IMR-90 (cell line): ENCODE measurements at regions not wholly inside any gene's neighbourhood (a gene's known extent, or its start where the extent isn't known, plus 50 kb on each side); places are given as distances from the start of the nearest gene placed in this dataset.

ENCODE experiments used
- ATAC-seq: fragments of 200-7000 bp; cut with Tn5 transposase; 2 replicates; pipeline ENCODE4 v1.9.1; 2020; ENCODE audit warnings: low read depth, mild to moderate bottlenecking, moderate library complexity
- BruUV-seq: library from RNA; stranded (reverse); fragments of 400-500 nt; replicated peaks from 2 replicates; lab custom pipeline; 2021; lab: Mats Ljungman, UMichigan
- CTCF ChIA-PET: fragments of 300-600 bp; formaldehyde crosslinking; extraction: SDS; loops from one replicate; lab custom pipeline; 2021; ENCODE audit warnings: antibody characterized with exemption; lab: Yijun Ruan, JAX
- POLR2A ChIA-PET: fragments of 300-600 bp; sonication (Branson Sonifier 250); formaldehyde crosslinking; loops from one replicate; lab custom pipeline; 2022; ENCODE audit warnings: antibody characterized with exemption; ENCODE audit not compliant: unreplicated experiment; lab: Charles Lee
- DNase-seq: peaks from one replicate; pipeline ENCODE4 v3.0.0; 2013
- H2AFZ ChIP-seq: replicated peaks from 2 replicates; pipeline ENCODE3; 2013; ENCODE audit warnings: low read length, mild to moderate bottlenecking; ENCODE audit not compliant: poor library complexity
- H2AK5ac ChIP-seq: 2 replicates; pipeline ENCODE4 v1.6.1; 2013; ENCODE audit warnings: low read depth, low read length, inconsistent platforms
- H2AK9ac ChIP-seq: replicated peaks from 2 replicates; pipeline ENCODE3; 2013; ENCODE audit warnings: mild to moderate bottlenecking, low read depth, low read length, moderate library complexity; ENCODE audit not compliant: poor library complexity
- H2BK120ac ChIP-seq: 2 replicates; pipeline ENCODE4 v1.6.1; 2013; ENCODE audit warnings: low read depth, low read length, inconsistent platforms
- H2BK15ac ChIP-seq: 3 replicates; pipeline ENCODE4 v1.6.1; 2013; ENCODE audit warnings: low read depth, low read length, inconsistent platforms
- H2BK20ac ChIP-seq: 2 replicates; pipeline ENCODE4 v1.6.1; 2013; ENCODE audit warnings: low read depth, mild to moderate bottlenecking, inconsistent platforms, low read length, moderate library complexity
- H2BK5ac ChIP-seq: 2 replicates; pipeline ENCODE4 v1.6.1; 2013; ENCODE audit warnings: mild to moderate bottlenecking, low read depth, low read length, inconsistent platforms; ENCODE audit not compliant: poor library complexity, severe bottlenecking
- H3K14ac ChIP-seq: replicated peaks from 2 replicates; pipeline ENCODE4 v1.6.1; 2013; ENCODE audit warnings: low read depth, low read length, inconsistent platforms
- H3K18ac ChIP-seq: 2 replicates; pipeline ENCODE4 v1.6.1; 2013; ENCODE audit warnings: low read depth, low read length, control low read depth
- H3K23ac ChIP-seq: 2 replicates; pipeline ENCODE4 v1.6.1; 2013; ENCODE audit warnings: low read depth, low read length, inconsistent platforms
- H3K27ac ChIP-seq: 2 replicates; pipeline ENCODE4 v1.5.1; 2013; ENCODE audit warnings: mild to moderate bottlenecking, control low read depth, low read length; ENCODE audit not compliant: insufficient read depth
- H3K27me3 ChIP-seq: 2 replicates; pipeline ENCODE4 v1.6.1; 2013; ENCODE audit warnings: low read length; ENCODE audit not compliant: control insufficient read depth, insufficient read depth
- H3K36me3 ChIP-seq: 2 replicates; pipeline ENCODE4 v1.6.1; 2013; ENCODE audit warnings: low read length, mixed read lengths; ENCODE audit not compliant: control insufficient read depth, insufficient read depth
- H3K4ac ChIP-seq: 2 replicates; pipeline ENCODE4 v1.6.1; 2013; ENCODE audit warnings: low read depth, low read length, inconsistent platforms
- H3K4me1 ChIP-seq: 2 replicates; pipeline ENCODE4 v1.6.1; 2013; ENCODE audit warnings: low read length, mixed read lengths; ENCODE audit not compliant: control insufficient read depth, insufficient read depth
- H3K4me2 ChIP-seq: 2 replicates; pipeline ENCODE4 v1.6.1; 2013; ENCODE audit warnings: low read depth, mild to moderate bottlenecking, control low read depth, low read length, moderate library complexity
- H3K4me3 ChIP-seq: 2 replicates; pipeline ENCODE4 v1.5.1; 2013; ENCODE audit warnings: low read depth, mild to moderate bottlenecking, control low read depth, low read length, moderate library complexity; ENCODE audit not compliant: insufficient read depth
- H3K56ac ChIP-seq: 2 replicates; pipeline ENCODE4 v1.6.1; 2013; ENCODE audit warnings: low read length, inconsistent platforms; ENCODE audit not compliant: insufficient read depth; ENCODE audit errors: extremely low read depth
- H3K79me1 ChIP-seq, 2 experiments: 2 replicates each; pipeline ENCODE4 v1.6.1; 2013; ENCODE audit warnings: low read length in 2 of 2, inconsistent platforms in 1 of 2, low read depth in 1 of 2
- H3K9ac ChIP-seq: 2 replicates; pipeline ENCODE4 v1.6.1; 2013; ENCODE audit warnings: low read depth, low read length, control low read depth
- H3K9me1 ChIP-seq: 2 replicates; pipeline ENCODE4 v1.6.1; 2013; ENCODE audit warnings: low read length, inconsistent platforms; ENCODE audit not compliant: insufficient read depth
- H3K9me3 ChIP-seq: 2 replicates; pipeline ENCODE4 v1.6.1; 2013; ENCODE audit warnings: low read length; ENCODE audit not compliant: control insufficient read depth, insufficient read depth
- H4K20me1 ChIP-seq: 2 replicates; pipeline ENCODE4 v1.6.1; 2013; ENCODE audit warnings: low read length, inconsistent platforms; ENCODE audit not compliant: insufficient read depth
- H4K5ac ChIP-seq: 2 replicates; pipeline ENCODE4 v1.6.1; 2013; ENCODE audit warnings: mild to moderate bottlenecking, low read depth, low read length, control low read depth
- H4K8ac ChIP-seq, 2 experiments: 2 replicates each; pipeline ENCODE4 v1.6.1; 2013; ENCODE audit warnings: low read depth in 2 of 2, low read length in 2 of 2, control low read depth in 1 of 2, inconsistent platforms in 1 of 2
- H4K91ac ChIP-seq: 2 replicates; pipeline ENCODE4 v1.6.1; 2013; ENCODE audit warnings: low read depth, low read length, inconsistent platforms; ENCODE audit not compliant: insufficient read depth
- BHLHE40 ChIP-seq: fragments of 150-350 bp; IDR thresholded peaks from 2 replicates; pipeline ENCODE4 v1.6.1; 2016; ENCODE audit warnings: mild to moderate bottlenecking, low read depth, low read length
- CEBPB ChIP-seq: IDR thresholded peaks from 2 replicates; pipeline ENCODE4 v1.6.1; 2012; ENCODE audit warnings: low read depth, low read length, improper control_type of control experiment
- CTCF ChIP-seq: conservative IDR thresholded peaks from 2 replicates; pipeline ENCODE4 v1.5.1; 2012; ENCODE audit warnings: mild to moderate bottlenecking, low read depth, low read length, improper control_type of control experiment
- FOS ChIP-seq: fragments of 150-350 bp; IDR thresholded peaks from 2 replicates; pipeline ENCODE4 v1.6.1; 2016; ENCODE audit warnings: low read depth, low read length
- MAZ ChIP-seq: IDR thresholded peaks from 2 replicates; pipeline ENCODE4 v1.6.1; 2012; ENCODE audit warnings: low read depth, mild to moderate bottlenecking, low read length, improper control_type of control experiment, moderate library complexity, borderline replicate concordance
- NFE2L2 ChIP-seq: fragments of 150-350 bp; IDR thresholded peaks from 2 replicates; pipeline ENCODE4 v1.6.1; 2016; ENCODE audit warnings: low read depth, mild to moderate bottlenecking, low read length
- RAD21 ChIP-seq: IDR thresholded peaks from 2 replicates; pipeline ENCODE4 v1.6.1; 2012; ENCODE audit warnings: low read length, improper control_type of control experiment
- RCOR1 ChIP-seq: IDR thresholded peaks from 2 replicates; pipeline ENCODE4 v1.6.1; 2012; ENCODE audit warnings: mild to moderate bottlenecking, low read length, improper control_type of control experiment; ENCODE audit not compliant: insufficient replicate concordance
- RFX5 ChIP-seq: IDR thresholded peaks from 2 replicates; pipeline ENCODE4 v1.8.0; 2012; ENCODE audit warnings: low read depth, mild to moderate bottlenecking, low read length, moderate library complexity
- SMC3 ChIP-seq: fragments of 150-350 bp; IDR thresholded peaks from 2 replicates; pipeline ENCODE4 v1.6.1; 2016; ENCODE audit warnings: low read depth, mild to moderate bottlenecking, antibody characterized with exemption, low read length, moderate library complexity
- USF2 ChIP-seq: fragments of 150-350 bp; IDR thresholded peaks from 2 replicates; pipeline ENCODE4 v1.6.1; 2017; ENCODE audit warnings: mild to moderate bottlenecking, antibody characterized with exemption, low read length, low read depth
- WGBS, 2 experiments: methylation state at CpG; one replicate each; pipeline versions ENCODE4 v1.1.5 to v1.1.7; 2013; ENCODE audit warnings: missing lambda C conversion rate in 2 of 2; ENCODE audit not compliant: insufficient read length in 1 of 2; ENCODE audit errors: extremely low coverage in 2 of 2; 5-methylcytosine and 5-hydroxymethylcytosine counted together
- dilution Hi-C: fragments of 300-500 bp; cut with HindIII; formaldehyde crosslinking; loops from one replicate; pipeline ENCODE4 v1.14.3; 2018; ENCODE audit warnings: low sequenced_read_pairs; ENCODE audit not compliant: unreplicated experiment
- in situ Hi-C: fragments of 300-500 bp; cut with MboI; formaldehyde crosslinking; loops from 3 replicates; pipeline ENCODE4 v1.14.3; 2019; ENCODE audit warnings: low sequenced_read_pairs, inconsistent platforms, mixed read lengths
- intact Hi-C: fragments of 100-400 bp; cut with micrococcal nuclease; formaldehyde crosslinking; loops from 2 replicates; pipeline ENCODE4 v1.10.0; 2022

GRCh38 chr21:20334585-20334984 is 663.6 kb upstream of the NCAM2 start:
- H3K4me1 ChIP-seq = no peaks in the 10 kb centered on the region
- no peak overlapping the region for H2BK5ac ChIP-seq
- H3K14ac ChIP-seq = no peak overlapping the region
- no peak overlapping the region for H3K9ac ChIP-seq
- no peak overlapping the region for H3K27ac ChIP-seq
- intact Hi-C loops = no loop called here
- dilution Hi-C loops = no loop called here
- no peak overlapping the region for H3K4ac ChIP-seq
- no CpG with 5 or more reads among the region's 2 CpGs for WGBS, 2 experiments
- H3K27me3 ChIP-seq = no peaks in the 10 kb centered on the region
- H2BK20ac ChIP-seq = no peak overlapping the region
- no peak overlapping the region for H2BK15ac ChIP-seq
- no peak overlapping the region for H3K4me2 ChIP-seq
- TF ChIP-seq RCOR1 (no peak), CEBPB (no peak), FOS (no peak), NFE2L2 (no peak), USF2 (no peak), CTCF (no peak), BHLHE40 (no peak), SMC3 (no peak), RAD21 (no peak), RFX5 (no peak), MAZ (no peak)
- no peak overlapping the region for H2AFZ ChIP-seq
- no peaks in the 10 kb centered on the region for H3K79me1 ChIP-seq
- H2BK120ac ChIP-seq = no peak overlapping the region
- no peaks in the 10 kb centered on the region for H4K20me1 ChIP-seq
- ChIA-PET CTCF (no interaction called here), POLR2A (no interaction called here)
- H3K9me3 ChIP-seq = peaks cover 5% of the 10 kb centered on the region
- H4K5ac ChIP-seq = no peak overlapping the region
- DNase-seq (no peak), ATAC-seq (no peak)
- H3K56ac ChIP-seq = no peak overlapping the region
- H4K8ac ChIP-seq = no peak overlapping the region
- in situ Hi-C loops = no loop called here
- H3K9me1 ChIP-seq = no peaks in the 10 kb centered on the region
- BruUV-seq = no TSS peak
- H3K36me3 ChIP-seq = no peaks in the 10 kb centered on the region
- H3K18ac ChIP-seq = no peak overlapping the region
- H3K4me3 ChIP-seq = no peak overlapping the region
- no peak overlapping the region for H4K91ac ChIP-seq
- H2AK5ac ChIP-seq = no peak overlapping the region
- H3K23ac ChIP-seq = no peak overlapping the region
- no peak overlapping the region for H2AK9ac ChIP-seq
